H1 (cell line): ENCODE measurements at regions not wholly inside any gene's neighbourhood (a gene's known extent, or its start where the extent isn't known, plus 50 kb on each side); places are given as distances from the start of the nearest gene placed in this dataset.

ENCODE experiments used
- CTCF ChIA-PET: fragments of 300-600 bp; sonication (Branson Sonifier 250); formaldehyde crosslinking; loops from one replicate; lab custom pipeline; 2021; ENCODE audit not compliant: partially characterized antibody; lab: Charles Lee
- POLR2A ChIA-PET: fragments of 300-600 bp; sonication (Branson Sonifier 250); formaldehyde crosslinking; loops from one replicate; lab custom pipeline; 2021; ENCODE audit warnings: inconsistent platforms; ENCODE audit not compliant: partially characterized antibody; lab: Charles Lee
- DNase-seq, 2 experiments: peaks; one replicate each; pipeline versions ENCODE4 v3.0.0 to v3.0.0-alpha.2; 2010 to 2022; ENCODE audit warnings: low spot score in 2 of 2, low read depth in 1 of 2, mixed read lengths in 1 of 2
- FAIRE-seq: peaks from 2 replicates; lab custom pipeline; 2011; peaks lifted over from hg19 to GRCh38; lab: Jason Lieb, UNC
- H2AFZ ChIP-seq: 2 replicates; pipeline ENCODE4 v1.8.1; 2012; ENCODE audit warnings: low read length, inconsistent platforms
- H2AK5ac ChIP-seq: 2 replicates; pipeline ENCODE4 v1.6.1; 2013; ENCODE audit warnings: low read depth, low read length
- H2BK120ac ChIP-seq: replicated peaks from 2 replicates; pipeline ENCODE3; 2013; ENCODE audit warnings: low read depth, low read length, inconsistent platforms
- H2BK12ac ChIP-seq: 2 replicates; pipeline ENCODE4 v1.6.1; 2013; ENCODE audit warnings: low read depth, low read length
- H2BK15ac ChIP-seq: 2 replicates; pipeline ENCODE4 v1.6.1; 2013; ENCODE audit warnings: low read length
- H2BK20ac ChIP-seq: 2 replicates; pipeline ENCODE4 v1.6.1; 2013; ENCODE audit warnings: low read length
- H2BK5ac ChIP-seq: 2 replicates; pipeline ENCODE4 v1.6.1; 2013; ENCODE audit warnings: low read depth, low read length
- H3K14ac ChIP-seq: 2 replicates; pipeline ENCODE4 v1.6.1; 2013; ENCODE audit warnings: inconsistent platforms; ENCODE audit not compliant: insufficient read length
- H3K18ac ChIP-seq: 2 replicates; pipeline ENCODE4 v1.6.1; 2013; ENCODE audit warnings: low read length; ENCODE audit errors: extremely low read depth
- H3K23ac ChIP-seq: 2 replicates; pipeline ENCODE4 v1.6.1; 2013; ENCODE audit warnings: inconsistent platforms; ENCODE audit not compliant: insufficient read length
- H3K23me2 ChIP-seq: 2 replicates; pipeline ENCODE4 v1.6.1; 2013; ENCODE audit warnings: low read depth, low read length
- H3K27ac ChIP-seq: 2 replicates; pipeline ENCODE4 v1.6.1; 2011; ENCODE audit warnings: low read depth, low read length, inconsistent platforms
- H3K27me3 ChIP-seq, 4 experiments: replicated peaks in 1 of 4; 1 replicate in 1 of 4; 2 replicates in 3 of 4; pipeline versions ENCODE4 v1.6.1 to v1.8.1; 2011 to 2013; ENCODE audit warnings: low read length in 3 of 4, mild to moderate bottlenecking in 3 of 4, inconsistent platforms in 2 of 4, mixed read lengths in 2 of 4, moderate library complexity in 1 of 4; ENCODE audit not compliant: control insufficient read depth in 3 of 4, insufficient read depth in 3 of 4; ENCODE audit errors: extremely low read depth in 1 of 4
- H3K36me3 ChIP-seq, 4 experiments: 2 replicates each; pipeline versions ENCODE4 v1.6.1 to v1.8.1; 2011 to 2013; ENCODE audit warnings: mild to moderate bottlenecking in 4 of 4, low read length in 3 of 4, moderate library complexity in 2 of 4, control low read depth in 1 of 4, inconsistent platforms in 1 of 4; ENCODE audit not compliant: insufficient read depth in 4 of 4, control insufficient read depth in 2 of 4
- H3K4ac ChIP-seq: replicated peaks from 2 replicates; pipeline ENCODE3; 2013; ENCODE audit warnings: low read length, low read depth, mixed read lengths, inconsistent platforms; ENCODE audit not compliant: insufficient read length
- H3K4me1 ChIP-seq, 4 experiments: replicated peaks in 1 of 4; 1 replicate in 1 of 4; 2 replicates in 3 of 4; pipeline versions ENCODE4 v1.6.1 to v1.8.1; 2011 to 2013; ENCODE audit warnings: low read length in 3 of 4, inconsistent platforms in 2 of 4, mixed read lengths in 1 of 4; ENCODE audit not compliant: insufficient read depth in 4 of 4, control insufficient read depth in 3 of 4
- H3K4me2 ChIP-seq, 2 experiments: 2 replicates each; pipeline versions ENCODE4 v1.6.1 to v1.8.1; 2011 to 2013; ENCODE audit warnings: low read depth in 2 of 2, low read length in 2 of 2, control low read depth in 1 of 2, inconsistent platforms in 1 of 2, mild to moderate bottlenecking in 1 of 2; ENCODE audit not compliant: insufficient read depth in 1 of 2
- H3K4me3 ChIP-seq, 4 experiments: fragments of 200-600, 300-600 bp in 1 of 4; sonication (generic), shearing (Covaris generic), sonication (Bioruptor Twin) in 1 of 4; 2 replicates each; pipeline versions ENCODE4 v1.5.1 to v1.8.1; 2011 to 2016; ENCODE audit warnings: low read length in 4 of 4, low read depth in 3 of 4, control low read depth in 2 of 4, inconsistent platforms in 2 of 4, mild to moderate bottlenecking in 2 of 4, mixed read lengths in 1 of 4, moderate library complexity in 1 of 4; ENCODE audit not compliant: insufficient read depth in 2 of 4; ENCODE audit errors: extremely low read depth in 1 of 4
- H3K56ac ChIP-seq: replicated peaks from 2 replicates; pipeline ENCODE3; 2013; ENCODE audit warnings: low read depth, mild to moderate bottlenecking, mixed read lengths, low read length, inconsistent platforms; ENCODE audit not compliant: insufficient read length
- H3K79me1 ChIP-seq: 2 replicates; pipeline ENCODE4 v1.6.1; 2013; ENCODE audit warnings: low read depth, low read length, control low read depth
- H3K79me2 ChIP-seq, 2 experiments: 2 replicates each; pipeline versions ENCODE4 v1.6.1 to v1.8.1; 2012 to 2013; ENCODE audit warnings: low read length in 2 of 2, mild to moderate bottlenecking in 2 of 2, inconsistent platforms in 1 of 2; ENCODE audit not compliant: insufficient read depth in 2 of 2, control insufficient read depth in 1 of 2
- H3K9ac ChIP-seq, 4 experiments: replicated peaks in 1 of 4; 1 replicate in 1 of 4; 2 replicates in 3 of 4; pipeline versions ENCODE4 v1.6.1 to v1.8.1; 2011 to 2013; ENCODE audit warnings: low read depth in 3 of 4, low read length in 3 of 4, control low read depth in 2 of 4, mild to moderate bottlenecking in 2 of 4, moderate library complexity in 2 of 4, inconsistent platforms in 1 of 4; ENCODE audit errors: extremely low read depth in 1 of 4
- H3K9me3 ChIP-seq, 2 experiments: 2 replicates each; pipeline versions ENCODE4 v1.6.1 to v1.8.1; 2012 to 2013; ENCODE audit warnings: mild to moderate bottlenecking in 2 of 2, moderate library complexity in 2 of 2, control low read depth in 1 of 2, inconsistent platforms in 1 of 2, low read depth in 1 of 2, low read length in 1 of 2, mixed read lengths in 1 of 2; ENCODE audit not compliant: insufficient read depth in 2 of 2
- H4K20me1 ChIP-seq, 2 experiments: replicated peaks in 1 of 2; 2 replicates each; pipeline versions ENCODE3 to v1.8.1; 2011 to 2013; ENCODE audit warnings: inconsistent platforms in 2 of 2, low read length in 2 of 2, mild to moderate bottlenecking in 1 of 2; ENCODE audit not compliant: insufficient read depth in 2 of 2, control insufficient read depth in 1 of 2
- H4K5ac ChIP-seq: 2 replicates; pipeline ENCODE4 v1.6.1; 2013; ENCODE audit warnings: low read length, low read depth, mixed read lengths, inconsistent platforms; ENCODE audit not compliant: insufficient read length
- H4K8ac ChIP-seq: 2 replicates; pipeline ENCODE4 v1.8.0; 2013; ENCODE audit warnings: mild to moderate bottlenecking, moderate library complexity, low read length, inconsistent platforms; ENCODE audit not compliant: insufficient read depth; ENCODE audit errors: extremely low read depth
- H4K91ac ChIP-seq: replicated peaks from 2 replicates; pipeline ENCODE3; 2013; ENCODE audit warnings: low read length, mixed read lengths, inconsistent platforms; ENCODE audit not compliant: insufficient read length
- CBX8 ChIP-seq: fragments of 300-800, 300-1000 bp; sonication (generic); IDR thresholded peaks from 2 replicates; pipeline ENCODE4 v1.7.1; 2016; ENCODE audit warnings: low read depth, low read length, borderline replicate concordance
- CREB1 ChIP-seq: IDR thresholded peaks from 2 replicates; pipeline ENCODE4 v1.6.1; 2012; ENCODE audit warnings: inconsistent platforms
- EP300 ChIP-seq, 2 experiments: IDR thresholded peaks; 1 replicate in 1 of 2; 2 replicates in 1 of 2; pipeline ENCODE4 v1.6.1; 2011 to 2012; ENCODE audit warnings: low read depth in 2 of 2, low read length in 2 of 2, mild to moderate bottlenecking in 2 of 2, borderline replicate concordance in 1 of 2, inconsistent platforms in 1 of 2, moderate library complexity in 1 of 2
- EZH2 ChIP-seq: fragments of 200-600 bp; sonication (generic); IDR thresholded peaks from 2 replicates; pipeline ENCODE4 v1.7.1; 2012; ENCODE audit warnings: low read depth, mild to moderate bottlenecking, moderate library complexity, low read length, inconsistent platforms; ENCODE audit not compliant: severe bottlenecking
- HDAC2 ChIP-seq, 2 experiments: fragments of 300-600 bp in 1 of 2; sonication (generic) in 1 of 2; IDR thresholded peaks; 2 replicates each; pipeline ENCODE4 v1.6.1; 2011 to 2012; ENCODE audit warnings: low read depth in 2 of 2, low read length in 2 of 2, mild to moderate bottlenecking in 2 of 2, moderate library complexity in 2 of 2, borderline replicate concordance in 1 of 2, inconsistent platforms in 1 of 2
- KDM1A ChIP-seq: fragments of 200-600, 300-600 bp; sonication (generic); IDR thresholded peaks from 2 replicates; pipeline ENCODE4 v1.7.1; 2016; ENCODE audit warnings: mild to moderate bottlenecking, low read length, borderline replicate concordance
- KDM4A ChIP-seq: IDR thresholded peaks from one replicate; pipeline ENCODE4 v1.7.1; 2012; ENCODE audit warnings: low read depth, mild to moderate bottlenecking, moderate library complexity, low read length, inconsistent platforms; ENCODE audit not compliant: severe bottlenecking
- SIN3A ChIP-seq, 2 experiments: IDR thresholded peaks in 1 of 2; conservative IDR thresholded peaks in 1 of 2; 2 replicates each; pipeline ENCODE4 v1.6.1; 2011 to 2012; ENCODE audit warnings: low read length in 2 of 2, improper control_type of control experiment in 1 of 2, low read depth in 1 of 2, mild to moderate bottlenecking in 1 of 2
- SP1 ChIP-seq: IDR thresholded peaks from 2 replicates; pipeline ENCODE4 v1.6.1; 2011; ENCODE audit warnings: low read depth, low read length
- SP2 ChIP-seq: IDR thresholded peaks from 2 replicates; pipeline ENCODE4 v1.6.1; 2012; ENCODE audit warnings: mild to moderate bottlenecking, low read length, inconsistent platforms
- TAF1 ChIP-seq: IDR thresholded peaks from 2 replicates; pipeline ENCODE4 v1.6.1; 2011; ENCODE audit warnings: mild to moderate bottlenecking, low read depth, low read length
- TAF7 ChIP-seq: optimal IDR thresholded peaks from 2 replicates; pipeline ENCODE3; 2011; ENCODE audit warnings: low read depth, mild to moderate bottlenecking, inconsistent platforms, low read length, moderate library complexity, borderline replicate concordance
- ZNF274 ChIP-seq: IDR thresholded peaks from 2 replicates; pipeline ENCODE4 v1.7.0; 2012; ENCODE audit warnings: low read length, borderline replicate concordance; ENCODE audit errors: extremely low read depth
- WGBS, 2 experiments: shearing (Covaris generic) in 1 of 2; methylation state at CpG; one replicate each; pipeline versions ENCODE4 v1.1.6 to v1.1.7; 2013 to 2015; ENCODE audit warnings: low lambda C conversion rate in 2 of 2, mixed read lengths in 2 of 2, inconsistent platforms in 1 of 2, low coverage in 1 of 2, missing lambda C conversion rate in 1 of 2; ENCODE audit not compliant: insufficient replicate concordance in 2 of 2, insufficient coverage in 1 of 2, insufficient read length in 1 of 2; ENCODE audit errors: extremely low coverage in 1 of 2, missing lambda C conversion rate in 1 of 2; 5-methylcytosine and 5-hydroxymethylcytosine counted together

DNA sequence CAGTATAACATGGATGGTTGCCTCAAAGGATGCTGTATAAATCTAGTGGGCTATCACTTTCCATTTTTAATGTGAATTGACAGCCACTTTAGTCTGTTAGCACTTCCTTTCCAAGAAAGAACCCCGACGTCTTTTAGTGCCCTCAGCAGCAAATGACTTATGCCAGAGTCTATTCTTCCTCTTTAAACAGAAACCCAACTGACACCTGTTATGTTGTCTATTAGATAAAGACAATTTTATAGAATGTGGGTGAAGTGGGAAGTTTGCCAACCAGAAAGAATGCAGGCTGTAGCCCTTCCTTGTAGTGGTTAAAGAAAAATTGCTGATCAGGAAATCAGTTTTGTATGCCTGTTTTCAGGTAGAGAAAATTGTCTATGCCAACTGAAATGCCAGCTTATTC, 344.9 kb downstream of the ZNF326 start:
- H3K79me2 ChIP-seq: no peaks in the 10 kb centered on the region
- no peak overlapping the region for H3K27ac ChIP-seq
- H3K36me3 ChIP-seq: no peaks in the 10 kb centered on the region
- H3K27me3 ChIP-seq: no peaks in the 10 kb centered on the region
- H2BK15ac ChIP-seq: no peak overlapping the region
- H3K23me2 ChIP-seq: no peaks in the 10 kb centered on the region
- H4K8ac ChIP-seq: no peak overlapping the region
- H2BK20ac ChIP-seq: no peak overlapping the region
- H3K4me1 ChIP-seq: no peaks in the 10 kb centered on the region
- ChIA-PET CTCF (interaction anchor here (1.4 kb wide), 1 partner anchor 207 kb away, joined by 4 read pairs; no protein-coding TSS in a partner anchor), POLR2A (no interaction called here)
- no peak overlapping the region for H2BK120ac ChIP-seq
- no peak overlapping the region for H4K5ac ChIP-seq
- H4K20me1 ChIP-seq: no peaks in the 10 kb centered on the region
- DNase-seq: no peak
- H2BK12ac ChIP-seq: no peak overlapping the region
- no peaks in the 10 kb centered on the region for H3K79me1 ChIP-seq
- H3K4me3 ChIP-seq: no peak overlapping the region
- no peak overlapping the region for H2AK5ac ChIP-seq
- FAIRE-seq: no peak
- H3K4me2 ChIP-seq: no peak overlapping the region
- WGBS, 2 experiments: 71% methylated on average over 2 of the region's 2 CpGs; no CpG with 5 or more reads in 1 of the 2 experiments
- no peak overlapping the region for H3K23ac ChIP-seq
- no peak overlapping the region for H3K4ac ChIP-seq
- no peak overlapping the region for H3K56ac ChIP-seq
- H3K18ac ChIP-seq: no peak overlapping the region
- H3K9me3 ChIP-seq: no peaks in the 10 kb centered on the region
- no peak overlapping the region for H2AFZ ChIP-seq
- no peak overlapping the region for H3K9ac ChIP-seq
- H3K14ac ChIP-seq: no peak overlapping the region
- no peak overlapping the region for H2BK5ac ChIP-seq
- H4K91ac ChIP-seq: no peak overlapping the region
- TF ChIP-seq EZH2: no peak
- no peak for TF ChIP-seq ZNF274
- TF ChIP-seq CREB1: no peak
- TF ChIP-seq TAF1: no peak
- no peak for TF ChIP-seq SP2
- no peak for TF ChIP-seq KDM4A
- TF ChIP-seq SIN3A (conservative IDR thresholded peaks at IDR 0.05 in 1 of 2, IDR thresholded peaks at IDR 0.05 in 1 of 2; ENCODE audit: low read depth in 1 of 2, low read length in 2 of 2): no peak
- TF ChIP-seq CBX8: no peak
- no peak for TF ChIP-seq HDAC2 (IDR thresholded peaks at IDR 0.05; ENCODE audit: borderline replicate concordance in 1 of 2, low read depth in 2 of 2, low read length in 2 of 2)
- no peak for TF ChIP-seq EP300 (IDR thresholded peaks at IDR 0.05; ENCODE audit: borderline replicate concordance in 1 of 2, low read depth in 2 of 2, low read length in 2 of 2)
- no peak for TF ChIP-seq KDM1A
- TF ChIP-seq SP1: no peak
- no peak for TF ChIP-seq TAF7
